Karpas-422 (cell line): ENCODE measurements at regions not wholly inside any gene's neighbourhood (a gene's known extent, or its start where the extent isn't known, plus 50 kb on each side); places are given as distances from the start of the nearest gene placed in this dataset.

ENCODE experiments used
- DNase-seq: peaks from one replicate; pipeline ENCODE4 v3.0.0-alpha.2; 2015
- H2AFZ ChIP-seq: fragments of 200-600 bp; sonication (generic); 2 replicates; pipeline ENCODE4 v1.6.1; 2014; ENCODE audit warnings: antibody characterized with exemption, low read length, mixed read lengths
- H3K27ac ChIP-seq: fragments of 200-600 bp; sonication (generic); 2 replicates; pipeline ENCODE4 v1.5.1; 2014; ENCODE audit warnings: mild to moderate bottlenecking, low read length, moderate library complexity
- H3K27me3 ChIP-seq: fragments of 200-600 bp; sonication (generic); 2 replicates; pipeline ENCODE4 v1.6.1; 2014; ENCODE audit warnings: low read length, mixed read lengths
- H3K36me3 ChIP-seq: fragments of 200-600 bp; sonication (generic); 2 replicates; pipeline ENCODE4 v1.6.1; 2014; ENCODE audit warnings: low read length, mixed read lengths; ENCODE audit not compliant: insufficient read depth
- H3K4me1 ChIP-seq: fragments of 200-600 bp; sonication (generic); 2 replicates; pipeline ENCODE4 v1.6.1; 2014; ENCODE audit warnings: mild to moderate bottlenecking, low read length, mixed read lengths
- H3K4me2 ChIP-seq: fragments of 200-600 bp; sonication (generic); 2 replicates; pipeline ENCODE4 v1.6.1; 2014; ENCODE audit warnings: low read length, low read depth, mild to moderate bottlenecking; ENCODE audit not compliant: poor library complexity, severe bottlenecking
- H3K4me3 ChIP-seq: fragments of 200-600 bp; sonication (generic); 2 replicates; pipeline ENCODE4 v1.5.1; 2014; ENCODE audit warnings: mild to moderate bottlenecking, antibody characterized with exemption, low read length, mixed read lengths
- H3K79me2 ChIP-seq: fragments of 200-600 bp; sonication (generic); 2 replicates; pipeline ENCODE4 v1.6.1; 2014; ENCODE audit warnings: mild to moderate bottlenecking, low read length, mixed read lengths
- H3K9ac ChIP-seq: fragments of 200-600 bp; sonication (generic); 2 replicates; pipeline ENCODE4 v1.6.0; 2014; ENCODE audit warnings: low read length
- H3K9me2 ChIP-seq: fragments of 200-600 bp; sonication (generic), shearing (Covaris generic); replicated peaks from 2 replicates; pipeline ENCODE4 v1.6.0; 2014; ENCODE audit warnings: mild to moderate bottlenecking, low read length, moderate library complexity; ENCODE audit not compliant: insufficient read depth
- H3K9me3 ChIP-seq: fragments of 300-700, 200-600 bp; sonication (generic); 2 replicates; pipeline ENCODE4 v1.6.1; 2014; ENCODE audit warnings: low read length, mixed read lengths
- H4K20me1 ChIP-seq: fragments of 200-600 bp; sonication (generic); 2 replicates; pipeline ENCODE4 v1.6.1; 2014; ENCODE audit warnings: mild to moderate bottlenecking, antibody characterized with exemption, low read length, low read depth; ENCODE audit not compliant: insufficient read depth

DNA sequence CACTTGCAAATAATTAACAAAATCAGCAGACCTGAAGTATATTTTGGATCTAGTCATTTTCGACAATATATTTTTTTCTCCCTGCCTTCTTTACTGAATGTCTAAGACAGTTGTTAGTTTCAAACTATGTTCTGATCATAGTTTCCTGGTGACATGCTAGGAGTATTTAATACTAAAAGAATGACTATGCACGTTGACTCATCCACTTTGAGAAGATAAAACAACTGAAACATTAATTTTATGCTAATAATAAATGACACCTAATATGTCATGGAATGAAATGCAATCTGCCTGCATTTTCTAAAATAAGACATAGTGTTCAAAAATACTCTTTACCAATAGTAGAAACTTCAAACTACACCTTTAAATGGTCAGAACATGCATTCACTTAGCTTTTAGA lies 2123.7 kb upstream of the C9orf72 start:
- Histone ChIP-seq H3K4me1 (no peaks in the 10 kb centered on the region), H4K20me1 (no peaks in the 10 kb centered on the region), H3K27me3 (no peaks in the 10 kb centered on the region), H2AFZ (no peak overlapping the region), H3K27ac (no peak overlapping the region), H3K9ac (no peak overlapping the region), H3K9me2 (no peaks in the 10 kb centered on the region), H3K36me3 (no peaks in the 10 kb centered on the region), H3K79me2 (no peaks in the 10 kb centered on the region), H3K4me2 (no peak overlapping the region), H3K9me3 (peaks cover 18% of the 10 kb centered on the region; the same call in 1 of the 2 replicates), H3K4me3 (no peak overlapping the region)
- no peak for DNase-seq

DNA sequence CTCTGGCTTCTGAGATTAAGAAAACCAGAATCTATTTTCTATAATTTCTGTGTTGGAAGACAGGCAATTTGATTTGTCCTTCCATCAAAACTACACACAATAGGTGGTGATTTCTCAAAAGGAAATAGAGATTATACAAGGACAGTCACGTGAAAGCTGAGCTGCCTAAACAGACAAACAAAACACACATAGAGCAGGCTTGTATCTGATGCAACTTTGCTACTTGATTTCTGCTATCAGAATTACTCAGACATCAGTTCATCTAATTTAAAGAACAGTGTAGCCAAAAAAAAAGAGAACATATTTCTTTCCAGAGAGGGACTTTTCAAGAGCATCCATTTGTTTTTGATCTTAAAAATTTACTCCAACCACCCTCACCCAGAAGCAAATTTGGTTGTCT lies 2128.3 kb upstream of the C9orf72 start:
- Histone ChIP-seq H2AFZ (no peak overlapping the region), H3K9me3 (peaks cover 22% of the 10 kb centered on the region; the same call in 1 of the 2 replicates), H3K36me3 (no peaks in the 10 kb centered on the region), H3K9ac (no peak overlapping the region), H3K4me2 (no peak overlapping the region), H3K27me3 (no peaks in the 10 kb centered on the region), H3K27ac (no peak overlapping the region), H3K4me1 (no peaks in the 10 kb centered on the region), H3K4me3 (no peak overlapping the region), H3K79me2 (no peaks in the 10 kb centered on the region), H4K20me1 (no peaks in the 10 kb centered on the region), H3K9me2 (no peaks in the 10 kb centered on the region)
- DNase-seq = no peak

DNA sequence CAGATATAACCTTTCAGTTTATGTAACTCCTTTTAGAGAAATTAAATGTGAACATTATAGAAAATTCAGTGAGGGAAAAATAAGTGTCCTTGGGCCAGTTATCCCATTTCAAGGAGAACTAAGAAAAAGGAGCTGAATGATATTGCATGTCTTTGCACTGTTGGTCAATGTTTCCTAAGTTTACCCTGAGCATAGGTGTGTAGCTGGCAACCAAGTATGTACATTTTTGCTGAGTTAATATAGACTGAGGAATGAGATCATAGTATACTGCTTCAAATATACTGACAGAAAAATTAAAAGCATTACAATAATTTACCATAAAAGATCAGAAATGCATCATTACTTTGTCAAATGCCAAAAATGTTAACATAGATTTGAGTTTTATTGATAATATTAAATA lies 2128.7 kb upstream of the C9orf72 start:
- no peak overlapping the region for H2AFZ ChIP-seq
- H3K9ac ChIP-seq = no peak overlapping the region
- no peak for DNase-seq
- no peak overlapping the region for H3K4me3 ChIP-seq
- no peaks in the 10 kb centered on the region for H3K9me2 ChIP-seq
- no peaks in the 10 kb centered on the region for H3K27me3 ChIP-seq
- H3K4me2 ChIP-seq = no peak overlapping the region
- peaks cover 22% of the 10 kb centered on the region; the same call in 1 of the 2 replicates for H3K9me3 ChIP-seq
- no peaks in the 10 kb centered on the region for H3K36me3 ChIP-seq
- no peak overlapping the region for H3K27ac ChIP-seq
- H3K79me2 ChIP-seq = no peaks in the 10 kb centered on the region
- no peaks in the 10 kb centered on the region for H4K20me1 ChIP-seq
- no peaks in the 10 kb centered on the region for H3K4me1 ChIP-seq

DNA sequence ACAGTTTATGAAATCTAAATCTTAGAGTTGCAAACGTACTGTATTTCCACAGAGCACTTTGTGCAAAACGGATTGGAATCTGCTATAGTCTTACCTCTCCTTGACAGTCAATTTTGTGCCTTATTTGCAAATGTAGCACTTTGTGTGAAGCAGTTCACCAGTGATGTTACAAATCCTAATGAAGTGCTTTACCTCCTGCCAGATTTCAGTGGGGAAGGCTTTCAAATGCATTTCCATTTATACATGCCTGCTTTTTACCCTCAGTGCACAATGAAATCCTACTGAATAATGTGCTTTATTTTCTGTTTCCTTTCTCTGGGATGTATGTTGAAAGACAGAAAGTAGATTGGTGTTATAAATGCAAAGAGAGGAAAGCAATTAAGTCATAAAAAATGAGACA lies 2141.6 kb upstream of the C9orf72 start:
- Histone ChIP-seq H3K79me2 (no peaks in the 10 kb centered on the region), H3K36me3 (no peaks in the 10 kb centered on the region), H4K20me1 (no peaks in the 10 kb centered on the region), H3K4me1 (no peaks in the 10 kb centered on the region), H3K27ac (no peak overlapping the region), H3K27me3 (no peaks in the 10 kb centered on the region), H3K4me3 (no peak overlapping the region), H3K9ac (no peak overlapping the region), H3K4me2 (no peak overlapping the region), H3K9me2 (no peaks in the 10 kb centered on the region), H3K9me3 (peaks cover 14% of the 10 kb centered on the region), H2AFZ (no peak overlapping the region)
- no peak for DNase-seq

DNA sequence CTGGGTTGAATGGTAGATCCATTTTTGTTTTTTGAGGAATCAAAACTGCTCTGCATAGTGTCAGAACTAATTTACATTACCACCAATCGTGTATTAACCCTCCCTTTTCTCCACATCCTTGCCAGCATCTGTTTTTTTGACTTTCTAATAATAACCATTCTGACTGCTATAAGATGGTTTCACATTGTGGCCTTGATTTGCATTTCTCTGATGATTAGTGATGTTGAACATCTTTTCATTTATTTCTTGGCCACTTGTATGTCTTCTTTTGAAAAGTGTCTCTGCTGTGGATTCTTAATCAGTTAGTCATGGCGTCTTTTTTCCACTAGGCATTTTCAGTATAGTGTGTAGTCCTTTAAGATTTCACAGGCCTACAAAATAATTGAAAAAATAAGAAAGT lies 2144.3 kb upstream of the C9orf72 start:
- H3K36me3 ChIP-seq = no peaks in the 10 kb centered on the region
- no peak overlapping the region for H3K27ac ChIP-seq
- no peaks in the 10 kb centered on the region for H3K9me2 ChIP-seq
- H3K4me1 ChIP-seq = no peaks in the 10 kb centered on the region
- no peak overlapping the region for H3K4me2 ChIP-seq
- peaks cover 14% of the 10 kb centered on the region for H3K9me3 ChIP-seq
- H2AFZ ChIP-seq = no peak overlapping the region
- H4K20me1 ChIP-seq = no peaks in the 10 kb centered on the region
- no peak overlapping the region for H3K9ac ChIP-seq
- DNase-seq = no peak
- H3K4me3 ChIP-seq = no peak overlapping the region
- no peaks in the 10 kb centered on the region for H3K79me2 ChIP-seq
- H3K27me3 ChIP-seq = no peaks in the 10 kb centered on the region

DNA sequence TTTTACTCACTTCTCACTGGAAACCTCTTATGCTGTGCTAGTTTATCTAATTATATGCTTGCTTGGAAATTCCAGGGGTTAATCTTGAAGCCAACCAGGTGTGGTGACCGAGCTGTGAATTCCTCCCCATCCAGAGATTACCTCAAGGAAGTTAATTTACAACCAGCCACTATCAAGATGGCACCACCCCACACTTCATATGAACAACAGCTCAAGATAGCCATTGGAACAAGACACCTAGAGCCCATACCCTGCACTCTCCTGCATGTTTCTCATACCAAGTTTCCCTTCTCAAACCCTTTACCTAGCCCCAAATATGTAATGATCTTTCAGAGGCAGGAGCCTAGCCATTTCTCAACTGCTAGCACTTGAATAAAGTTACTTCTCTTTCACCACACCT lies 2156.9 kb upstream of the C9orf72 start:
- H3K27me3 ChIP-seq = no peaks in the 10 kb centered on the region
- no peak overlapping the region for H2AFZ ChIP-seq

DNA sequence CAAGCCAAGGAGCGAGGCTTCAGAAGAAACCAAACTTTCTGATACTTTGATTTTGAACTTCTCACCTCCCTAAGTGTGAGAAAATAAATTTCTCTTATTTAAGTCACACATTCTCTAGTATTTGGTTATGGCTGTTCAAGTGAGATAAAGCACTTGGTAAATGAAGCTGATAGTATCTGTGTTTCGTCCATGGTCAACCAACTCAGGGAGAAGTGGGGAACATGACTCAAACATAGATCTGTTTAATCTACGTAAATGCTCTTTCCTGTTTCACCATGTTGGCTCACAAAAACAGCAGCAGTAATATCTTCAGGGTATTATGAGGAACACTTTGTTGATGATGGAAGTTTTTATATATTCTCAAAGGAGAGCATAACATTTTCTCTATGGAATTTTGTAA lies 2167.2 kb upstream of the C9orf72 start:
- Histone ChIP-seq H3K4me1 (no peaks in the 10 kb centered on the region), H3K36me3 (no peaks in the 10 kb centered on the region), H3K4me3 (no peak overlapping the region), H3K9me2 (no peaks in the 10 kb centered on the region), H3K27me3 (no peaks in the 10 kb centered on the region), H4K20me1 (no peaks in the 10 kb centered on the region), H3K27ac (no peak overlapping the region), H3K9ac (no peak overlapping the region), H3K9me3 (peaks cover 13% of the 10 kb centered on the region; the same call in 1 of the 2 replicates), H3K79me2 (no peaks in the 10 kb centered on the region), H2AFZ (no peak overlapping the region), H3K4me2 (no peak overlapping the region)
- DNase-seq = no peak

More for the DNA sequence above, 2156.9 kb upstream of the C9orf72 start:
- H3K79me2 ChIP-seq = no peaks in the 10 kb centered on the region
- no peaks in the 10 kb centered on the region for H3K36me3 ChIP-seq
- H3K4me3 ChIP-seq = no peak overlapping the region
- H3K9ac ChIP-seq = no peak overlapping the region
- no peak overlapping the region for H3K27ac ChIP-seq
- H3K9me2 ChIP-seq = no peaks in the 10 kb centered on the region
- H3K9me3 ChIP-seq = peaks cover 17% of the 10 kb centered on the region
- no peaks in the 10 kb centered on the region for H3K4me1 ChIP-seq
- DNase-seq = no peak
- no peaks in the 10 kb centered on the region for H4K20me1 ChIP-seq
- H3K4me2 ChIP-seq = no peak overlapping the region

DNA sequence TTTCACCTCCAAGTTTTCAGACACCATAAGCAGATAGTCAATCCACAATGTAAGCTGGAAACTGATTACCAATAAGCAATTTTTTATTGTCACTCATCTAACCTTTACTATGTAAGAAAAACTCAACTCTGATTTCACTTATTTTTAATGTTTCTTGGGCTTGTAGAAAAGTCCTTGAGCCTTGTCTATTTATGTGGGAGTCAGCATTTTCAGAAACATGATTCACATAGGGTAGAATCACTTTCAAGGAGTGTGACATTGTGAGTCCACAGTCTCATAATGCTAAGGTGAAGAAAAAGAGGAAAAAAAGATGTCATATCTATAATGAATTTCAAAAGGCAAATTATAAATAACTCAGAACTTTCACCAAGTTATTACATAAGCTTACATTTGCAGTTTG lies 2167.9 kb upstream of the C9orf72 start:
- no peaks in the 10 kb centered on the region for H3K36me3 ChIP-seq
- H3K27me3 ChIP-seq = no peaks in the 10 kb centered on the region
- H3K4me3 ChIP-seq = no peak overlapping the region
- no peak overlapping the region for H2AFZ ChIP-seq
- peaks cover 12% of the 10 kb centered on the region; the same call in 1 of the 2 replicates for H3K9me3 ChIP-seq
- no peaks in the 10 kb centered on the region for H3K79me2 ChIP-seq
- H3K9ac ChIP-seq = no peak overlapping the region
- H3K9me2 ChIP-seq = no peaks in the 10 kb centered on the region
- H3K4me2 ChIP-seq = no peak overlapping the region
- H3K4me1 ChIP-seq = no peaks in the 10 kb centered on the region
- no peak overlapping the region for H3K27ac ChIP-seq
- H4K20me1 ChIP-seq = no peaks in the 10 kb centered on the region
- DNase-seq = no peak

DNA sequence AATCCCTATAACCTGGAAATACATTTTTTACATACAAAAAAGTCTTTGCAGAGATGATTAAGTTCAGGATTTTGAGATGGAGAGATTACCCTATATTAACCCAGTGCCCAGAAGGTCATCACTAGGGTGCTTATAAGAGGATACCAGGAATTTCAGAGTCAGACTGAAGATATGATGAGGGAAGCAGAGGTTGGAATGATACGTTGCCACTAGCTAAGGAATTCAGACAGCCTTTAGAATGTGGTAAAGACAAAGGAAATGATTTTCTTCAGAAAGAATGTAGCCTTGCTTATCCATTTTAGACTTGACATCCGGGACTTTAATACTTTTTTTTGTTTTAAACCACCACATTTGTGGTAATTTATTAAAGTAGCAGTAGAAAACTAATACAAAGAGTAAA lies 2176.8 kb upstream of the C9orf72 start:
- Histone ChIP-seq H3K79me2 (no peaks in the 10 kb centered on the region), H3K4me2 (no peak overlapping the region), H3K4me1 (no peaks in the 10 kb centered on the region), H3K4me3 (no peak overlapping the region), H3K9me2 (no peaks in the 10 kb centered on the region), H2AFZ (no peak overlapping the region), H3K36me3 (no peaks in the 10 kb centered on the region), H3K27ac (no peak overlapping the region), H4K20me1 (no peaks in the 10 kb centered on the region), H3K9me3 (peaks cover 15% of the 10 kb centered on the region), H3K9ac (no peak overlapping the region), H3K27me3 (no peaks in the 10 kb centered on the region)
- DNase-seq = no peak
